RWPE1 (cell line): ENCODE measurements at regions not wholly inside any gene's neighbourhood (a gene's known extent, or its start where the extent isn't known, plus 50 kb on each side); places are given as distances from the start of the nearest gene placed in this dataset.

Experiments used
- CTCF ChIA-PET: fragments of 350-600 bp; sonication (Branson Sonifier 250); formaldehyde crosslinking; extraction: SDS; loops from one replicate; lab custom pipeline; 2021; lab: Yijun Ruan, JAX
- POLR2A ChIA-PET: fragments of 400-600 bp; formaldehyde crosslinking; extraction: SDS; loops from one replicate; lab custom pipeline; 2020; ENCODE audit warnings: antibody characterized with exemption; ENCODE audit not compliant: low non-redundant PET; lab: Yijun Ruan, JAX
- DNase-seq: peaks from one replicate; pipeline ENCODE4 v3.0.0; 2012; ENCODE audit warnings: low spot score
- H3K27ac ChIP-seq: fragments of 450-650 bp; 2 replicates; pipeline ENCODE4 v1.5.1; 2017
- CTCF ChIP-seq: fragments of 450-650 bp; conservative IDR thresholded peaks from 2 replicates; pipeline ENCODE4 v1.5.1; 2017; ENCODE audit warnings: low read depth, mild to moderate bottlenecking

- ChIA-PET CTCF (no interaction called here), POLR2A (no interaction called here)
Observed at GRCh38 chr14:83734431-83734830, 1795.5 kb upstream of the FLRT2 start.

GRCh38 chr14:83741269-83741668, 1788.7 kb upstream of the FLRT2 start:
- TF ChIP-seq CTCF, result no peak
- H3K27ac ChIP-seq, result no peak overlapping the region
- ChIA-PET CTCF (no interaction called here), POLR2A (no interaction called here)
- DNase-seq, result no peak

More at GRCh38 chr14:83734431-83734830, 1795.5 kb upstream of the FLRT2 start:
- H3K27ac ChIP-seq, result no peak overlapping the region
- no peak for DNase-seq
- no peak for TF ChIP-seq CTCF

GRCh38 chr14:83744224-83744623, 1785.7 kb upstream of the FLRT2 start:
- POLR2A ChIA-PET, result no interaction called here
- no peak for TF ChIP-seq CTCF

GRCh38 chr14:83744891-83745290, 1785.1 kb upstream of the FLRT2 start:
- ChIA-PET CTCF (interaction anchor here (0.6 kb wide), 1 partner anchor 1977 kb away, joined by 3 read pairs; no protein-coding TSS in a partner anchor), POLR2A (no interaction called here)
- DNase-seq, result no peak
- TF ChIP-seq CTCF, result no peak
- no peak overlapping the region for H3K27ac ChIP-seq

More at GRCh38 chr14:83744224-83744623, 1785.7 kb upstream of the FLRT2 start:
- DNase-seq, result no peak
- CTCF ChIA-PET, result no interaction called here
- H3K27ac ChIP-seq, result no peak overlapping the region

- no peak for DNase-seq
- no peak for TF ChIP-seq CTCF
- ChIA-PET CTCF (no interaction called here), POLR2A (no interaction called here)
- H3K27ac ChIP-seq, result no peak overlapping the region
Observed at GRCh38 chr14:83746336-83746735, 1783.6 kb upstream of the FLRT2 start.

GRCh38 chr14:83757916-83758315, 1772.0 kb upstream of the FLRT2 start:
- POLR2A ChIA-PET, result no interaction called here
- no peak for DNase-seq
- no peak for TF ChIP-seq CTCF
- CTCF ChIA-PET, result no interaction called here
- H3K27ac ChIP-seq, result no peak overlapping the region
